Activated CD4-positive, CD25-positive, alpha-beta regulatory T cell treated with anti-CD3 and anti-CD28 coated beads, Interleukin-2, amount 50 U/mL, for 24 hours (primary cell): ENCODE measurements at regions not wholly inside any gene's neighbourhood (a gene's known extent, or its start where the extent isn't known, plus 50 kb on each side); places are given as distances from the start of the nearest gene placed in this dataset.
"Not testable (repeated sequence)": the region's sequence is repeated elsewhere in the genome, so short reads cannot be mapped to it uniquely, and the experiment has no call there.

Experiments
- ATAC-seq, 2 donors: fragments of 150-1000 bp; cut with Tn5 transposase; one replicate each; pipeline ENCODE4 v1.10.0; 2021; ENCODE audit warnings: mild to moderate bottlenecking in 1 of 2, moderate library complexity in 1 of 2

- no peak for ATAC-seq
These were observed 102.6 kb downstream of the GOSR1 start for GRCh38 chr17:30579610-30580315.

- not testable (repeated sequence) for ATAC-seq
These were observed 101.0 kb downstream of the GOSR1 start for GRCh38 chr17:30578015-30578717.
